Ascending aorta (tissue), 2 donors: ENCODE measurements at regions not wholly inside any gene's neighbourhood (a gene's known extent, or its start where the extent isn't known, plus 50 kb on each side); places are given as distances from the start of the nearest gene placed in this dataset.

Experiments
- DNase-seq, 2 donors: peaks; one replicate each; pipeline ENCODE4 v3.0.0-alpha.2; 2019; ENCODE audit warnings: low spot score in 2 of 2
- H3K27ac ChIP-seq, 2 donors: fragments of 200-600 bp; sonication (generic); one replicate each; pipeline ENCODE4 v1.5.1; 2016 to 2017; ENCODE audit warnings: mild to moderate bottlenecking in 1 of 2
- H3K27me3 ChIP-seq: fragments of 200-600 bp; sonication (generic); one replicate; pipeline ENCODE4 v1.5.1; 2017
- H3K36me3 ChIP-seq, 2 donors: fragments of 200-600 bp; sonication (generic); one replicate each; pipeline ENCODE4 v1.5.1; 2016
- H3K4me1 ChIP-seq, 2 donors: fragments of 200-600 bp; sonication (generic); one replicate each; pipeline ENCODE4 v1.5.1; 2016 to 2017; ENCODE audit warnings: mild to moderate bottlenecking in 1 of 2
- H3K4me3 ChIP-seq, 2 donors: fragments of 200-600 bp; sonication (generic); one replicate each; pipeline ENCODE4 v1.5.1; 2016 to 2017; ENCODE audit warnings: mild to moderate bottlenecking in 1 of 2
- H3K9me3 ChIP-seq, 2 donors: fragments of 200-600 bp; sonication (generic); one replicate each; pipeline ENCODE4 v1.5.1; 2016
- CTCF ChIP-seq, 3 experiments: fragments of 200-600 bp in 2 of 3; fragments of 450-650 bp in 1 of 3; sonication (generic) in 2 of 3; IDR thresholded peaks; one replicate each; pipeline ENCODE4 v1.5.1; 2016 to 2019; ENCODE audit warnings: antibody characterized with exemption in 3 of 3, mild to moderate bottlenecking in 1 of 3, moderate library complexity in 1 of 3
- intact Hi-C: fragments of 100-400 bp; cut with DNase I; formaldehyde crosslinking; loops from one replicate; pipeline ENCODE4 v1.15.1; 2023

GRCh38 chr9:74255489-74255984 is 241.6 kb upstream of the RORB start:
- Histone ChIP-seq H3K4me1 (no peaks in the 10 kb centered on the region), H3K36me3 (no peaks in the 10 kb centered on the region), H3K27me3 (no peaks in the 10 kb centered on the region), H3K4me3 (no peak overlapping the region), H3K27ac (no peak overlapping the region), H3K9me3 (no peaks in the 10 kb centered on the region)
- no peak for TF ChIP-seq CTCF (IDR thresholded peaks at IDR 0.05)
- DNase-seq: no peak
- intact Hi-C loops: no loop called here

GRCh38 chr9:74275872-74276508 is 221.1 kb upstream of the RORB start:
- no peak for TF ChIP-seq CTCF (IDR thresholded peaks at IDR 0.05)
- Histone ChIP-seq H3K36me3 (no peaks in the 10 kb centered on the region), H3K27ac (no peak overlapping the region), H3K4me3 (no peak overlapping the region), H3K27me3 (no peaks in the 10 kb centered on the region), H3K9me3 (no peaks in the 10 kb centered on the region), H3K4me1 (no peaks in the 10 kb centered on the region)
- DNase-seq: no peak
- intact Hi-C loops: no loop called here

GRCh38 chr9:74277532-74277931 is 219.6 kb upstream of the RORB start:
- H3K4me1 ChIP-seq: no peaks in the 10 kb centered on the region
- H3K27me3 ChIP-seq: no peaks in the 10 kb centered on the region
- intact Hi-C loops: no loop called here
- H3K9me3 ChIP-seq: no peaks in the 10 kb centered on the region
- no peak overlapping the region for H3K4me3 ChIP-seq
- no peak for TF ChIP-seq CTCF (IDR thresholded peaks at IDR 0.05)
- DNase-seq: no peak
- H3K27ac ChIP-seq: no peak overlapping the region
- no peaks in the 10 kb centered on the region for H3K36me3 ChIP-seq

- H3K4me1 ChIP-seq: no peaks in the 10 kb centered on the region
- H3K27ac ChIP-seq: no peak overlapping the region
- no peaks in the 10 kb centered on the region for H3K27me3 ChIP-seq
- no peak for TF ChIP-seq CTCF (IDR thresholded peaks at IDR 0.05)
- intact Hi-C loops: no loop called here
- no peaks in the 10 kb centered on the region for H3K36me3 ChIP-seq
- no peak overlapping the region for H3K4me3 ChIP-seq
- DNase-seq: no peak
- no peaks in the 10 kb centered on the region for H3K9me3 ChIP-seq
Observed at GRCh38 chr9:74281674-74282073, 215.5 kb upstream of the RORB start.

GRCh38 chr9:74282526-74283253 is 214.4 kb upstream of the RORB start:
- H3K9me3 ChIP-seq: no peaks in the 10 kb centered on the region
- no peak for TF ChIP-seq CTCF (IDR thresholded peaks at IDR 0.05)
- no peaks in the 10 kb centered on the region for H3K36me3 ChIP-seq
- H3K4me1 ChIP-seq: no peaks in the 10 kb centered on the region
- H3K27ac ChIP-seq: no peak overlapping the region
- intact Hi-C loops: no loop called here
- H3K27me3 ChIP-seq: no peaks in the 10 kb centered on the region
- H3K4me3 ChIP-seq: no peak overlapping the region
- DNase-seq: no peak
